GM21717 (cell line): ENCODE measurements at regions not wholly inside any gene's neighbourhood (a gene's known extent, or its start where the extent isn't known, plus 50 kb on each side); places are given as distances from the start of the nearest gene placed in this dataset.

Experiments used
- ATAC-seq: cut with Tn5 transposase; IDR thresholded peaks from one replicate; pipeline ENCODE4 v1.9.1; 2021; ENCODE audit warnings: mild to moderate bottlenecking, moderate library complexity; ENCODE audit not compliant: unreplicated experiment

DNA sequence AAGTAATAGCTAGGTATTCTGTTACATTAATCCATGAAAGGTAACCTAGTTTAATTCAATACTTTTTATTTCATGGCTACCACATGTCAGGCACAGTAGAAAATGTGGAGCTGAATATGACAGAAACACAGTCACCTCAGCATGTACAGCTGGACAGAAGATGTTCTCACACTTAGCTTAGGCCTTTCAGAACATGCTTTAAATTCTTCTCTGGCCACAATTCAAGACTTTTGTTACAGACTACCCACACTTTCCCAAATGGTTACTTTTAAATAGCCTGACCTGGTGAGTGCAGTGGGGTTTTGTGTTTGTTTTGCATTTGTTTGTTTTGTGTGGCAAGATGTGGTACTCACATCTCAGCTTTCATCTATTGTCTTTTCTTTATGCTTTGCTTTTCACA lies 1079.5 kb downstream of the IGSF11 start:
- no peak for ATAC-seq

DNA sequence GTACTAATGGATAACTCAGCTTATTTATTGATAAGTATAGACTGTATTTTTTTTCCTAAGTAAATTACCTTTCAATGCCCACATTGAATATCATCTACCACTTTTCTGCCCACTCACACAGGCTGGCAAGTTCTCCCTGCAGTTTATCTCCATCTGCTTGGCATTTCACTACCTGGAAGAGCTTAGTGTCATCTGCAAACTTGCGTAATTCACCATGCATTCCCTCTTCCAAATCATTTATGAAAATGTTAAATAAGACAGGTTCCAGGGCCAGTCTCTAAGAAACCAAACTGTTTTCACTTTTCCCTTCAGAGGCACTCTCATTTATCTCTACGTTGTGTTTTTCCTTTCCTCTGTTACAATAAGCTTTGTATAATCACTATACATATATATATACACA lies 1076.6 kb downstream of the IGSF11 start:
- no peak for ATAC-seq

DNA sequence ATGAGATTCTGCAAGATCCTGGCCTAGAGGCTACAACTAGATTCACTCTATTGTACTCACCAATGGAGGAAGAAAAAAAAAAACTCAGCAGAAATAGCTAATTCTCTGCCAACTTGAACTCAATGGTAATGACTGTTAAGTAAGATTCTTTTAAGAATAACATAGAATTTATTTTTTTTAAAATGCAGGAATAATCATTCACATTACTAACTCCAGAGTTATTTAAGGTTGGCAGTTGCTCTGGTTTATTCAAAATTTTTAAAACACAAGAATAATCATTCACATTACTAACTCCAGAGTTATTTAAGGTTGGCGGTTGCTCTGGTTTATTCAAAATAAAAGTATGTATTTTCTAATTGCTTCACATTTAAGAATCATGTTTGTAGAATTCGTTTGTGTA lies 1071.9 kb downstream of the IGSF11 start:
- ATAC-seq, result no peak

DNA sequence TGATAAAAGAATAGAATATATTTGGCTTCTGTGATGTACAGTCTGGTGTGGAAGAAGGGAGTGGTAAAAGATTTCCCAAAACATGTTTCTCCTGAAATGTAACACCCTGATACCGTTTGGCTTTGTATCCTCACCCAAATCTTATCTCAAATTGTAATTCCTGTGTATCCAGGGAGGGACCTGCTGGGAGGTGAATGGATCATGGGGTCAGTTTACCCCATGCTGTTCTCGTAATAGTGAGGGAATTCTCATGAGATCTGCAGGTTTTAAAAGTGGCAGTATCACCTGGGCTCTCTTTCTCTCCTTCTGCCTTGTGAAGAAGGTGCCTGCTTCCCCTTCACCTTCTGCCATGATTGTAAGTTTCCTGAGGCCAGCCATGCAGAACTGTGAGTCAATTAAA lies 1070.8 kb downstream of the IGSF11 start:
- ATAC-seq, result no peak

DNA sequence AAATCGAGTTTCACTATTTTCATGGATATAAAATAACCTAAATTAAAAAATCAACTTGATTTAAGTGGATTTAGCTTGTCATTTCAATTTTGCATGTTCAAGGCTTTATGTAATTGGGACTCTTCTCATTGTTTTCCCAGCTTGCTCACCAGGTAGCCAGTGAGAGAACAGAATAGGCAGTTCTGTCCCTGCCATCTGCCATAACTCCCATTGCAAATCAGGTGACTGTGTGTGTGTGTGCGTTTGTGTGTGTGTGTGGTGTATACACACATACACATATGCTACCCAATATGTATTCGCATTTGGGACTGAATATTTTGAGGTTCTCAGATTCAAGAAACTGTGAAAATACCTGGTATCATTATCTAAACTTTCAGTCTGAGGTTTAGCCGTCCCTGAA lies 1069.8 kb downstream of the IGSF11 start:
- ATAC-seq, result no peak

DNA sequence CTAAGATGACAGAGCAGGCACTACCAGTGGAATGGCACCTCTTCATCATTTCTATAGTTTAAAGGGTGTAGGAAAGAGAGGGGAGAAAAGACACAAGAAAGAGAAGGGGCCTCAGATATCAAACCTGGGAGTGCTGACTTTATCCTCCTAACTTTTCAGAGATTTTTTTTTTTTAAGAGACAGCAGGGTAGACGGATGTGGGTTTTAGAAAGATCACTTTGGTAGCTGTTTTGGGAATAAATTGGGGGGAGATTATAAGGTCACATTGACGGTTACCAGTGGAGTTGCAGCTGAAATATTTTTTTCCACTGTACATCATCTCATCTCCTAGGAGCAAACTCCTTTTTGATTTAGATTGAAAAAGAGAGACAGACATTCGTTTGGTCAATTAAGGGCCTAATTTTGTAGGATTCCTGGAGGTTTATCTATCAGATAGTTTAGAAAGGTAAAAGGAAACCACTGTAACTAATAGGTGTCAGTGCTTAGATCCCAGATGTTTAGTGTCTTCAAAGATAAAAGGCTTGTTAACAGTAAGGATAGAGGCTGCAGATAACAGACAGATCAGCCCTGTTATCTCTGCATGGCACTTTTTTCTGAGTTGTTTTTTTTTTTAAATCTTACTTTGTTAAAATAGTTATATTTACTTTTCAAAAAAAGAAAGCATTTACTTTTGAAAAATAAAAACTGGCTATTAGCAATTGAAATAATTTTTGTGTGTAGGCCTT lies 1057.0 kb downstream of the IGSF11 start:
- ATAC-seq, result no peak

DNA sequence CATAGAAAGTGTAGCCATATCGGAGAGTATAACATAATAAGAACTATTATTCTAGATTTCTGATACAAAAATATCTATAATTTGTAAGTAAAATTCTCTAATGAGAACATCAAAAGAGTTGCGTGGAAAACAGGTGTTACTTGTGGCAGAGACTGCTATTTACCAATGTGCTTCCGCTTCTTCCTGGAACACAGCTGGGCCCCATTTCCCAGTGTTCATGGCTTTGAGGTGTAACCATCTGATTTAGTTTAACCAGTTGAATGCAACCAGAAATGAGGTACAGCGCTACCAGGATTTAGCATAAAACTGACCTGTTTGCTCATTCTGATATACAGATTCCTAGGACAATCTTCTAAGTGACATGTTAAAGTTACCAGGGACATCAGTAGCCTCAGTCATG lies 1055.2 kb downstream of the IGSF11 start:
- ATAC-seq, result no peak

DNA sequence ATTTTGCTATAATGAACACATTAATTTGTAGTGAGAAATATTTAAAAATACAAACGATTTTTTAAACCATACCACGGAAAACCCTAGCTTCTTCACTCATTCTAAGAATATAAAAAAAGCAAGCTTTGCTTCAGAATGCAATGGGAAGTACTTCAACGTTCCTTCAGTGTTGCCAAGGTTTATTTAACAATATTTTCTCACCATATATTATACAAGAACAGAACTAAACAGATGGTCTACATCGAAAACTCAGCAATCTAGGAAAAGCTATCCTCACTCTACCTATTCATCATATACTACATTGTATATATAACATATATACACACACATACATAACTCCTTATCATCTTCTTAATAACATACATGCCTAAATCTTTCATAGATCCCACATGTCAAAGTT lies 1047.4 kb downstream of the IGSF11 start:
- ATAC-seq, result no peak

DNA sequence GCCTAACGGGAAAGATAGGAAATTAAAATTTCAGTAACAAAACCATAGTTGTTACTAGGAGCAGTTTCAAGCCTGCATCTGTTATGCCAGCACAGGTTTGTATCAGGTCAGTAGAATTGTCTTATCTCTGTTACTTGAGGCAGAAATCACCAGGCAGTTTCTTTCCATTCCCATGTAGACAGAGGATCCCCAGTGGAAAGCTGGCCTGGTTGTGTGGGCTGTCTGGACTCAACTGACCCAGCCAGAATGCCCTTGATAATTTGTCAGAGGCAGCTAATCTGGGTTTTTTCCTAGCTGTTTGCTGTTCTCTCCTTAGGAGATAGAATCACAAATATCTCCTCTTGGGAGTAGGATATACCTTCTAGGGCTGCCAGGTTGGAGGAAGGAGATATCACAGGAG lies 1044.7 kb downstream of the IGSF11 start:
- ATAC-seq, result no peak

DNA sequence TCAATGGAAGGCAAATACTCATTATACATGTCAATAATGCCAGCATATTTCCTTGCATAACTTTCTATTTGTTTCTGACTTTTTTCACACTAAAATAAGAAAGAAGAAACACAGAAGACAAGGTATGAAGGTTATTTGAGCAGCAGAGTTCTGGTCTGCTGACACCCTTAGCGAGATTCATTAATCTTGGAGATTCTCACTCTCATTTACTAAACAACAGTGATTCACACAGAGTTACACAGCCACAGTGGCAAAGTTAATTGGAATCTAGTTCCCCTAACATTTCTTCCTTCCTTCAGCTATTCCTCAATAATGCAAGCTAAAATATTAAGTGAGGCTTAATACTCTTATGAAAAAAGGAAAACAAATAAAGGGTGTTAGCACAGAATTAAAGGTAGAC lies 1044.0 kb downstream of the IGSF11 start:
- no peak for ATAC-seq

DNA sequence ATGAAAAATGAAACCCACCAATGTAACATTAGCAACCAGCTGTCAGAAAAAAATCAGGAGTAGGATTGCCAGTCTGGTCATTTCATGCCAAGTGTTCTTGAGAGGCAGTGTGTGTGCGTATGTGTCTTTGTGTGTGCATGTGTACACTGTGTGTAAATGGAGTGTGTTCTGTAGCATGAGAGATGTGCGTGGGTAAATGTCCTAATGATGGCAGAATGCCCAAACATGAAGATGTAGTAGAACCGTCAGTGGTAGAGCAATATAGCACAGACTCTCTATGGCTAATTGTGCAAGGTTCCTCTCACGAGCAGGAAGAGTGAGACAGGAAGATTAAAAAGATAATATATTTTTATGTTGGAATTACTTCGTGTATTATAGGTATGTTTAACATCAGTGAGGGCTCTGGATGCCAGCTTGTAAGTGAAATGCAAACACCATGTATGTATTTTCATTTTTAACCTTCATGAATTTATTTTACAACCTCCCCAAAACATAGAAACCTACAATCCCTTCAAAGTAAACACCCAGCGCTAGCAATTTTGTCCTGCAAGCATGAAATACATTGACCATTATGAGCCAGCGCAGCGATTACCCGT lies 1038.7 kb downstream of the IGSF11 start:
- no peak for ATAC-seq

DNA sequence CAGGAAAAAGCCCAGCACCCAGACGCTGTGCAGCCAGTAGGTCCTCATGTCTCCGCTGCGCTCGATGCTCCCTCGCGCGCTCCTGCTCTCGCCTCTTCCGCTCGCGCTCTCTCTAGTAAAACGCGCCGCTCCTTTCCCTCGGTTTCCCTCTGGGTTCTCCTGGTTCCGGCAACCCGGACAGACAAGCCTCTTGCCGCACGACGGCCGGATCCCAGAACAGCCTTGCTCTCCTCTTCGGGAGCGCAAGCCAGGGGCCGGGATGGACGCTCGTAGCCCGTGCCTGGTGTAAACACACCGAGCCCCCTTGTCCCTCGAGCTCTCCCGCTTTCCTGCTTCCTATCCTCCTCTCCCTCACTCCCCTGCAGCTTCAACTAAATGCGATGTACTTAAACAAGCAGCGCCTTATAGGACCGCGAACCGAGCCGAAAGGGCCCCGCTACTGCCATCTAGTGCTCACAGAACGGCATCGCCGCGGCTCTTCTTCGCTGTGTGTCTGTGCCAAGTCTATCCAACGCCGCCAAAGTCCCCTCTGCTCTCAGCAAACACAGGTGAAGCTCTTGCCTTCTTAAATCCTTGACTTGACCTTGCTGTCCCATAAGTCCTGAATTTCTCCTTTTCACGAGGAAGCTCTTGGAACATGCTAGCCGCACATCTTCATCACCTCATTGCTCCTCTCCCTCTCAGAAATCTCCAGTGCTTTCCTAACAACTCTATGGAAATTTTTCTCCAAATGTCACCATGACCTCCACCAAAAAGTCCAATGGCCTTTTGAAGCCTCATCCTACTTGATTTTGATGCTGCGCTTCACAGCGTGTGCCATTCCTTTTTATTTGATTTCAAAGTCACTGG lies 1037.2 kb downstream of the IGSF11 start:
- peak; percentile 97 for ATAC-seq

DNA sequence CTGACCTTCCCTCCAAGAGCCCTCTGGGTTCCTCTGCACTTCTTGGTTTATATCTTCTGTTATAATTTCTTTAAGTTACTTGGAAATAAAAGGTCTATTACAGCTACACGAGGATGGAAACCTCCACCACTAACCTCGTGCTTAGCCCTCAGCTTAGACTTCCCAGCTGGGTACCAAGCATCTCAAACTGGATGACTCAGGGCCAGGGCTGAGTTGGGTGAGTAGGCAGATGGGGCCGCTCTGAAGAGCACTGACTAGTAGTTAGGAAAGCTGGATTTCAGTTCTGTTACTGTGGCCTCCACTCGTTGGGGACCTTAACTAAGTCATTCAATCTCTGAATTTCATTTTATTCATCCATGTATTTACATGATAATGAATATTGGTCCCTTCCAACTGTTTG lies 1036.6 kb downstream of the IGSF11 start:
- ATAC-seq, result no peak

DNA sequence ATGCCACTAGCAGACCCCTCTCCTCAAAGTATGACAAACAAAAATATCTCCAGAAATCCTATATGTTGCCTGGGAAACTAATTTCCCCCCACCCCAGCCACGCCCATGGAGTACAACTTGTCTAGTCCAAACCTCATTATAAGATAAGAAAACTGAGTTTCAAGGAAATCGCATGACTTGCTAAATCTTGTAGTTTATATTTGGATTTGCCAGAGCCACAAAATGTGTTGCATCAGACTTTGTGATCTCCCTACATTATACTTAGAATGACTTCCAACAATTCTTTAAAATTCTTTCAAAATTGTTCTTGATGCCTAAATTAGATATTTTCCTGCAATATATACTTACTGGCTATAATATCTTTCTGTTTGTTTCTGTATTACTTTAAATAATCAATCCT lies 1034.4 kb downstream of the IGSF11 start:
- ATAC-seq, result no peak

DNA sequence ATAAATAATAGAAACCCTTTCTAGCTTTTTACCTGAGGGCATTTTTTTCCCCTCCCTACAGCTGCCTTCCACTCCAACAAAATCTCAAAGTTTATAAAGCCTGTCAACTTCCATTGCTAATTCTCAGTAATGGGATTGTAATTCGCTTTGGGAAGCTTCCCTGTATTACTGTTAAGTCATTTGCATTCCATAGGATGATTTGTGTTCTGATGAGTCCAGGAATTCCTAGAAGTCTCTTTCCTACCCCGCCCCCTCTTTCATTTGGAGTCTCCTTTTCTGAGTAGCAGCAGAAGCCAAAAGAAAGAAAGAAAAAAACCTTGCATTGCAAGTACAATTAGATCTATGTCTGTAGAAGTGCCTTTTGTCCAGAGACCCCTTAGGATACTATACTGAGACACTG lies 1033.3 kb downstream of the IGSF11 start:
- no peak for ATAC-seq

DNA sequence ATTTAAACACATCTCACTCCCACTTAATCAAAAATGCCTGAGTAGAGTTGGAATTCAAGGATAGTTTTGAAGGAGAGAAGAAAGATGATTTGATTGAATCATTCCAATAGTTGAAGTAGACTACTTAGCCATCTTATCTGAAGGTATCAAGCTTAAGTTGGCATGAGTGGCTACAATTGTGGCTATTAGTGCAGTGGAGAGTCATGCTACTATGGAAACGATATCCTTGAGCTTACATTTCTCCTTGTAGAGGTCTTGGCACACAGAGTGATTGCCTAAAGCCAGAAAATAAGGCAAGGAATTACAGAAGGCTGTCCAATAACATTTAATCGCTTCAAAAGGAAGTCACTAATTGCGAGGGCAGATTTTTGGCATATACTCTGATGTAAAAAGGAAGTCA lies 1022.7 kb downstream of the IGSF11 start:
- no peak for ATAC-seq

DNA sequence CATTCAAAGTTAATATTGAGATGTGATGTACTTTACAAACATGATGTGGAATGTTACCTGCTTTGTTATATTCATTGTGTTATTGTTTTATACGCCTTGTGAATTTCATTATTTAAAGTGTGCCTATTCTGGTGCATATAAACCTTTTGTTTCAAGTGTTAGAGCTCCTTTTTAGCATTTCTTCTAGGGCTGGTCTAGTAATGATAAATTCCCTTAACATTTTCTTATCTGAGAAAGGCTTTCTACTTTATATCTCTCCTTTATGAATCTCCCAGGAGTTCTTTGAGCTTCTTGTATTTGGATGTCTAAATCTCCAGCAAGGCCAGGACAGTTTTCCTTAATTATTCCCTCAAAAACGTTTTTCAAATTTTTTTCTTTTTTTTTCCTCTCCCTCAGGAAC lies 1005.6 kb downstream of the IGSF11 start:
- ATAC-seq, result no peak

DNA sequence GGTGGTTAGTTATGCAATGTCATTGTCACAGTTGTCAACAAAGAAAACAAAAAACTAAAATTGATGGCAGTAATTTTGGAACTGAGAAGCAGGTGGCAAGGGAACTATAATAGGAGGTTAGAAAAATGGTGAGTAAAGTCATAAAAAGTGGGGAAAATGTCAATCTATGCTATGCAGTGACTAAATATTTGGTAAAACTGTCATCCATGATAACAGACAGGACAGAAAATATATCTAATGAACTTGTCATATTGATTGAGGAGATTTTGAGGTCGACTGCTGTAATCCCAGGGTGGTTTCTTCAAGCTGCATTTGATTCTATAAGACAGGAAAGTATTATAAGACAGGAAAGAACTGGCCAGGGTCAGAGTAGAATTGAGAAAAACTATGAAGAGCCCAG lies 998.4 kb downstream of the IGSF11 start:
- no peak for ATAC-seq

DNA sequence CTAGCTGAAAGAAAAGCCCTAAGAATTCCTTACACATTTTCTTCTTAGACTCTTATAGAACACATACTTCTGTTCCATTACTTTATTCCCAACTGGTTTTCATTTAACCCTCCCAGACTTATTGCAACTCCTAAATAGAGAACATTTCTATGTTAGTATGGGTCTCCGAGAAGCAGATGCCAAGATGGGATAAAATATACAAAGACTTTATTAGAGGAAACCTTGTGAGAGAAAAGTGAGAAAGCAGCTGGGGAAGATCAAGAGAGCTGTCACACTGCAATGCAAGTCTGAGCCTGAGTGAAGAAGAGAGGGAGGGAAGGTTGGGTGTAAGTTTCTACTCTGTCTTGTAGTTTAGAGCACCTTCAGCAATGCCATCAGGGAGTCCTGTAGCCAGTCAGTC lies 979.3 kb downstream of the IGSF11 start:
- ATAC-seq, result no peak

DNA sequence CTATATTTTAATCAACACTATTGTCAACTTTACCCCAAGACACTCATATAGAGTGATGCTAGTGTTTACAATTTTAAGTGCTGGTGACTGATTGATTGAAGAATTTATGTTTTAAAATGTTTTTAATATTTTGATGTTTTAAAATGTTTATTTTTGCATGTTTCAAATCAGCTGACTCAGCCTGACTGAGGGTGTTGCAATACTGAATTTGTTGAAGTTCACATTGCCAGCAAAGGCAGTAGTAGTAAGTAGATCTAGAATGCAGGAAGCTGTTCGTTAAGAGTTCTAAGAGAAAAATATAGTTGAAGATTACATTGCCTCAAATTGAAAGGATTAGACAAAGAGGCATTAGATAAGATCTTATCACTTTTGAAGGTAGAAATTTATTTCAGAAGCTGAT lies 977.6 kb downstream of the IGSF11 start:
- no peak for ATAC-seq

DNA sequence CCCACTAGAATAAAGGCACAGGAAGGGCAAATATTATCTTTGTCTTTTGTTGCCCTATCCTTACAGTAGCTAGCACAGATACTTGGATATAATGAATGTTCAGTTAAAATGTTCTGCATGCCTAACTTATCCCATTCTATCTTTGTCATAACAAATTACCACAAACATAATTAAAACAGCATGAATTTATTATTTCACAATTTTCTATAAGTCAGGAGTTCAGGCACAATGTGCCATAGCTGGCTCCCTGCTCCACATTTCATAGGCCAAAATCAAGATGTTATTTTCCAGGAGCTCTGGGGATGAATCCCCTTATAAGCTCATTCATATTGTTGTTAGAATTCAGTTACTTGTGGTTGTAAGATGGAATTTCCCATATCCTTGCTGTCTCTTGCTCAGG lies 975.5 kb downstream of the IGSF11 start:
- ATAC-seq, result no peak

DNA sequence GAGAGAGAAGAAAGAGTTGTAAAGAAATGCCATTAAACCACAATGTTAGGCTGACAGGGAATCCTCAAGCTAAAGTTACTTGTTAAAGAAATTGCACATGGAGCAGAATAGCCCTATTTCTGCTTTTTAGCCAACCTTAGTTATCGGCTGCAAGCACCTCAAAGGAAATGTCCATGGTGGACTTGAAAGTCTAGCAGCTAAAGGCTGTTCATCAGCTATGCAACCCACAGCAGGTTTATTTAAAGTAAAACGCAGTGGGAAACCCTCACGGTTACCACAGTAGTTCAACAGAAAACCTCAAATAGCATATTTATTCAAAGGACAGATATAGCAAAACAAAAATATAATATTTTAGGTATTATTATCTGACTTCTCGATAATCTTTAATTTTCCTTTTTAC lies 967.2 kb downstream of the IGSF11 start:
- no peak for ATAC-seq
